H1 (cell line): ENCODE measurements at regions not wholly inside any gene's neighbourhood (a gene's known extent, or its start where the extent isn't known, plus 50 kb on each side); places are given as distances from the start of the nearest gene placed in this dataset.

Experiments used
- BCL11A ChIP-seq, 2 experiments: IDR thresholded peaks; one replicate each; pipeline ENCODE4 v1.6.1; 2011; ENCODE audit warnings: low read depth in 2 of 2, low read length in 2 of 2, mild to moderate bottlenecking in 2 of 2
- CBX8 ChIP-seq: fragments of 300-800, 300-1000 bp; sonication (generic); IDR thresholded peaks from 2 replicates; pipeline ENCODE4 v1.7.1; 2016; ENCODE audit warnings: low read depth, low read length, borderline replicate concordance
- SIX5 ChIP-seq: IDR thresholded peaks from 2 replicates; pipeline ENCODE4 v1.6.1; 2011; ENCODE audit warnings: mild to moderate bottlenecking, low read depth, low read length
- TAF1 ChIP-seq: IDR thresholded peaks from 2 replicates; pipeline ENCODE4 v1.6.1; 2011; ENCODE audit warnings: mild to moderate bottlenecking, low read depth, low read length
- TF ChIP-seq, protein P1 (sequence below), 3 experiments: IDR thresholded peaks; 1 replicate in 2 of 3; 2 replicates in 1 of 3; pipeline versions ENCODE4 v1.5.1 to v1.6.1; 2011; ENCODE audit warnings: low read length in 3 of 3, mild to moderate bottlenecking in 3 of 3, inconsistent platforms in 2 of 3, low read depth in 1 of 3, moderate library complexity in 1 of 3; ENCODE audit not compliant: insufficient read depth in 1 of 3; ENCODE audit errors: control extremely low read depth in 1 of 3
- TF ChIP-seq, protein P2 (sequence below): IDR thresholded peaks from 2 replicates; pipeline ENCODE4 v1.6.1; 2012; ENCODE audit warnings: inconsistent platforms
- TF ChIP-seq, protein P3 (sequence below): IDR thresholded peaks from 2 replicates; pipeline ENCODE4 v1.6.1; 2012; ENCODE audit warnings: low read length, inconsistent platforms

DNA sequence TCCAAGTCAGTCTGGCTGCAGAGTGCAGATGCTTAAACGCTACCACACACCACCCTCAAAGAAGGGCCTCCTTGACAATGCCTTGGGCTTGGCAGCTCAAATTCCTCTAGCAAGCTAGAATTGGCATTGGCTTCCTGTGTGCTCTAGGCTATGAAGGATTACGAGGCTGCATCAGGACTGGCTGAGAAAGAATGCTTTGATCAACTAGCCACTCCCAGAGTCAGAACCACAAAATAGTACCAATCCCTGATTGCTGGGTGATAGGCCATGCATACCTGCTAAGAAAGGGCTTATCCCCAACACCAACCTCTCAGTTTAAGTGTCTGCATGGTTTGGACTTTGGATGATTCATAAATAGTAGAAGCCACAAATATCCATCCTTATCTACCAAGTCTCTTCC, 504.9 kb downstream of the OMA1 start:
- TF ChIP-seq, protein P1, sequence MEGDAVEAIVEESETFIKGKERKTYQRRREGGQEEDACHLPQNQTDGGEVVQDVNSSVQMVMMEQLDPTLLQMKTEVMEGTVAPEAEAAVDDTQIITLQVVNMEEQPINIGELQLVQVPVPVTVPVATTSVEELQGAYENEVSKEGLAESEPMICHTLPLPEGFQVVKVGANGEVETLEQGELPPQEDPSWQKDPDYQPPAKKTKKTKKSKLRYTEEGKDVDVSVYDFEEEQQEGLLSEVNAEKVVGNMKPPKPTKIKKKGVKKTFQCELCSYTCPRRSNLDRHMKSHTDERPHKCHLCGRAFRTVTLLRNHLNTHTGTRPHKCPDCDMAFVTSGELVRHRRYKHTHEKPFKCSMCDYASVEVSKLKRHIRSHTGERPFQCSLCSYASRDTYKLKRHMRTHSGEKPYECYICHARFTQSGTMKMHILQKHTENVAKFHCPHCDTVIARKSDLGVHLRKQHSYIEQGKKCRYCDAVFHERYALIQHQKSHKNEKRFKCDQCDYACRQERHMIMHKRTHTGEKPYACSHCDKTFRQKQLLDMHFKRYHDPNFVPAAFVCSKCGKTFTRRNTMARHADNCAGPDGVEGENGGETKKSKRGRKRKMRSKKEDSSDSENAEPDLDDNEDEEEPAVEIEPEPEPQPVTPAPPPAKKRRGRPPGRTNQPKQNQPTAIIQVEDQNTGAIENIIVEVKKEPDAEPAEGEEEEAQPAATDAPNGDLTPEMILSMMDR (IDR thresholded peaks at IDR 0.05; ENCODE audit: control extremely low read depth in 1 of 3, insufficient read depth in 1 of 3, low read depth in 1 of 3, low read length in 3 of 3): no peak
- TF ChIP-seq, protein P2, sequence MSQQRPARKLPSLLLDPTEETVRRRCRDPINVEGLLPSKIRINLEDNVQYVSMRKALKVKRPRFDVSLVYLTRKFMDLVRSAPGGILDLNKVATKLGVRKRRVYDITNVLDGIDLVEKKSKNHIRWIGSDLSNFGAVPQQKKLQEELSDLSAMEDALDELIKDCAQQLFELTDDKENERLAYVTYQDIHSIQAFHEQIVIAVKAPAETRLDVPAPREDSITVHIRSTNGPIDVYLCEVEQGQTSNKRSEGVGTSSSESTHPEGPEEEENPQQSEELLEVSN: no peak
- TF ChIP-seq, protein P3, sequence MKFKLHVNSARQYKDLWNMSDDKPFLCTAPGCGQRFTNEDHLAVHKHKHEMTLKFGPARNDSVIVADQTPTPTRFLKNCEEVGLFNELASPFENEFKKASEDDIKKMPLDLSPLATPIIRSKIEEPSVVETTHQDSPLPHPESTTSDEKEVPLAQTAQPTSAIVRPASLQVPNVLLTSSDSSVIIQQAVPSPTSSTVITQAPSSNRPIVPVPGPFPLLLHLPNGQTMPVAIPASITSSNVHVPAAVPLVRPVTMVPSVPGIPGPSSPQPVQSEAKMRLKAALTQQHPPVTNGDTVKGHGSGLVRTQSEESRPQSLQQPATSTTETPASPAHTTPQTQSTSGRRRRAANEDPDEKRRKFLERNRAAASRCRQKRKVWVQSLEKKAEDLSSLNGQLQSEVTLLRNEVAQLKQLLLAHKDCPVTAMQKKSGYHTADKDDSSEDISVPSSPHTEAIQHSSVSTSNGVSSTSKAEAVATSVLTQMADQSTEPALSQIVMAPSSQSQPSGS: no peak
- TF ChIP-seq CBX8: no peak
- no peak for TF ChIP-seq BCL11A (IDR thresholded peaks at IDR 0.05; ENCODE audit: low read depth in 2 of 2, low read length in 2 of 2)
- no peak for TF ChIP-seq SIX5
- TF ChIP-seq TAF1: no peak
